B cell (primary cell): ENCODE measurements at regions not wholly inside any gene's neighbourhood (a gene's known extent, or its start where the extent isn't known, plus 50 kb on each side); places are given as distances from the start of the nearest gene placed in this dataset.

Experiments
- ATAC-seq: fragments of 200-7000 bp; cut with Tn5 transposase; one replicate; pipeline ENCODE4 v1.10.0; 2021; ENCODE audit warnings: low read depth, mild to moderate bottlenecking, moderate number of reproducible peaks, moderate library complexity
- CTCF ChIA-PET: fragments of 350-600 bp; sonication (Branson Sonifier 250); formaldehyde crosslinking; loops from one replicate; lab custom pipeline; 2021; ENCODE audit warnings: antibody characterized with exemption, inconsistent platforms; lab: Charles Lee
- POLR2A ChIA-PET: fragments of 350-600 bp; sonication (Branson Sonifier 250); formaldehyde crosslinking; loops from one replicate; lab custom pipeline; 2021; ENCODE audit warnings: antibody characterized with exemption; lab: Charles Lee
- DNase-seq: peaks from one replicate; pipeline ENCODE4 v3.0.0; 2013
- H2AFZ ChIP-seq: 2 replicates; pipeline ENCODE4 v1.6.1; 2012; ENCODE audit warnings: mild to moderate bottlenecking, low read depth, low read length; ENCODE audit not compliant: insufficient read depth, poor library complexity, severe bottlenecking
- H3K27ac ChIP-seq, 2 donors: 1 replicate in 1 of 2; 2 replicates in 1 of 2; pipeline ENCODE4 v1.5.1; 2012 to 2013; ENCODE audit warnings: low read length in 2 of 2, mild to moderate bottlenecking in 2 of 2, moderate library complexity in 1 of 2
- H3K27me3 ChIP-seq, 4 experiments: fragments of 200-600 bp in 1 of 4; sonication (generic) in 1 of 4; replicated peaks in 1 of 4; 1 replicate in 2 of 4; 2 replicates in 2 of 4; pipeline versions ENCODE4 v1.6.1 to v1.7.0; 2013 to 2016; ENCODE audit warnings: low read length in 3 of 4, mild to moderate bottlenecking in 2 of 4, mixed read lengths in 1 of 4, moderate library complexity in 1 of 4; ENCODE audit not compliant: insufficient read depth in 4 of 4, control insufficient read depth in 3 of 4; ENCODE audit errors: control extremely low read depth in 1 of 4
- H3K36me3 ChIP-seq, 2 experiments: replicated peaks in 1 of 2; 1 replicate in 1 of 2; 2 replicates in 1 of 2; pipeline versions ENCODE4 v1.6.1 to v1.7.1; 2013; ENCODE audit warnings: low read length in 1 of 2; ENCODE audit not compliant: insufficient read depth in 2 of 2, control insufficient read depth in 1 of 2; ENCODE audit errors: control extremely low read depth in 1 of 2, extremely low read depth in 1 of 2
- H3K4me1 ChIP-seq, 2 donors: fragments of 200-600 bp in 1 of 2; sonication (generic) in 1 of 2; 1 replicate in 1 of 2; 2 replicates in 1 of 2; pipeline versions ENCODE4 v1.5.1 to v1.6.1; 2013 to 2017; ENCODE audit warnings: low read length in 2 of 2; ENCODE audit not compliant: control insufficient read depth in 2 of 2, insufficient read depth in 2 of 2
- H3K4me2 ChIP-seq: replicated peaks from 2 replicates; pipeline ENCODE3; 2012; ENCODE audit warnings: mild to moderate bottlenecking, low read depth, low read length; ENCODE audit not compliant: poor library complexity, severe bottlenecking
- H3K4me3 ChIP-seq, 5 experiments: fragments of 200-600 bp in 1 of 5; sonication (generic) in 1 of 5; 1 replicate in 3 of 5; 2 replicates in 2 of 5; pipeline versions ENCODE4 v1.5.1 to v1.7.0; 2011 to 2016; ENCODE audit warnings: low read length in 4 of 5, mild to moderate bottlenecking in 4 of 5, low read depth in 2 of 5, control low read depth in 1 of 5, moderate library complexity in 1 of 5; ENCODE audit not compliant: insufficient read depth in 1 of 5; ENCODE audit errors: control extremely low read depth in 1 of 5, extremely low read depth in 1 of 5
- H3K79me2 ChIP-seq: fragments of 200-600 bp; sonication (generic); one replicate; pipeline ENCODE4 v1.6.0; 2016; ENCODE audit warnings: low read length; ENCODE audit not compliant: control insufficient read depth, insufficient read depth
- H3K9ac ChIP-seq: fragments of 200-600 bp; sonication (generic); 2 replicates; pipeline ENCODE4 v1.6.1; 2017; ENCODE audit warnings: mild to moderate bottlenecking, low read length, moderate library complexity
- H3K9me3 ChIP-seq, 3 donors: one replicate each; pipeline versions ENCODE4 v1.6.1 to v1.7.1; 2013; ENCODE audit warnings: low read length in 2 of 3; ENCODE audit not compliant: control insufficient read depth in 2 of 3, insufficient read depth in 1 of 3; ENCODE audit errors: control extremely low read depth in 1 of 3
- H4K20me1 ChIP-seq: 2 replicates; pipeline ENCODE4 v1.6.0; 2012; ENCODE audit warnings: mild to moderate bottlenecking, low read length; ENCODE audit not compliant: insufficient read depth, control insufficient read depth, poor library complexity, severe bottlenecking
- H3K27ac Mint-ChIP-seq: one replicate; pipeline ENCODE4 v1.8.0; 2021; ENCODE audit warnings: mixed read lengths
- H3K27me3 Mint-ChIP-seq: one replicate; pipeline ENCODE4 v1.8.0; 2021; ENCODE audit warnings: mixed read lengths
- H3K4me1 Mint-ChIP-seq: one replicate; pipeline ENCODE4 v1.8.0; 2021; ENCODE audit warnings: mixed read lengths
- H3K4me3 Mint-ChIP-seq: one replicate; pipeline ENCODE4 v1.8.0; 2021; ENCODE audit warnings: mixed read lengths
- H3K9me3 Mint-ChIP-seq: one replicate; pipeline ENCODE4 v1.8.0; 2022; ENCODE audit warnings: mixed read lengths; ENCODE audit not compliant: insufficient read depth
- CTCF ChIP-seq: fragments of 200-600 bp; IDR thresholded peaks from one replicate; pipeline ENCODE4 v1.8.0; 2022; ENCODE audit warnings: antibody characterized with exemption, mild to moderate bottlenecking
- EZH2 ChIP-seq: IDR thresholded peaks from 2 replicates; pipeline ENCODE4 v1.6.1; 2012; ENCODE audit warnings: borderline replicate concordance, low read depth, mild to moderate bottlenecking, moderate library complexity, low read length; ENCODE audit not compliant: insufficient read depth, poor library complexity, severe bottlenecking
- WGBS: methylation state at CpG from one replicate; pipeline ENCODE4 v1.1.5; 2013; ENCODE audit warnings: missing lambda C conversion rate; ENCODE audit not compliant: insufficient coverage; 5-methylcytosine and 5-hydroxymethylcytosine counted together
- intact Hi-C: fragments of 100-400 bp; cut with micrococcal nuclease; formaldehyde crosslinking; loops from one replicate; pipeline ENCODE4 v1.10.0; 2022

- DNase-seq (no peak), ATAC-seq (no peak)
- ChIA-PET CTCF (no interaction called here), POLR2A (no interaction called here)
- no peaks in the 10 kb centered on the region for H4K20me1 ChIP-seq
- TF ChIP-seq EZH2 (no peak), CTCF (no peak)
- Mint-ChIP-seq H3K27ac (no peak overlapping the region), H3K27me3 (no peaks in the 10 kb centered on the region), H3K4me3 (no peak overlapping the region), H3K4me1 (no peaks in the 10 kb centered on the region), H3K9me3 (peaks cover 4% of the 10 kb centered on the region)
- no peaks in the 10 kb centered on the region for H3K4me1 ChIP-seq
- no peaks in the 10 kb centered on the region for H3K36me3 ChIP-seq
- H3K27ac ChIP-seq: no peak overlapping the region
- peaks cover 0 to 6% (median 3%) of the 10 kb centered on the region in 3 donors for H3K9me3 ChIP-seq
- H3K4me2 ChIP-seq: no peak overlapping the region
- no peak overlapping the region for H2AFZ ChIP-seq
- no peak overlapping the region for H3K9ac ChIP-seq
- intact Hi-C loops: no loop called here
- no peaks in the 10 kb centered on the region for H3K79me2 ChIP-seq
- no peaks in the 10 kb centered on the region for H3K27me3 ChIP-seq
- H3K4me3 ChIP-seq: no peak overlapping the region
These were observed 166.6 kb upstream of the HNMT start for GRCh38 chr2:137797641-137798040.

GRCh38 chr2:137799600-137799999 lies 164.7 kb upstream of the HNMT start:
- no peaks in the 10 kb centered on the region for H3K36me3 ChIP-seq
- H3K79me2 ChIP-seq: no peaks in the 10 kb centered on the region
- WGBS: 93% methylated on average over 4 of the region's 5 CpGs
- ChIA-PET CTCF (no interaction called here), POLR2A (no interaction called here)
- no peak overlapping the region for H2AFZ ChIP-seq
- TF ChIP-seq EZH2 (no peak), CTCF (no peak)
- H3K4me3 Mint-ChIP-seq: no peak overlapping the region
- no peak overlapping the region for H3K4me2 ChIP-seq
- H3K27ac Mint-ChIP-seq: no peak overlapping the region
- DNase-seq (no peak), ATAC-seq (no peak)
- H3K4me1 ChIP-seq: no peaks in the 10 kb centered on the region
- peaks cover 4% of the 10 kb centered on the region for H3K9me3 Mint-ChIP-seq
- H3K4me1 Mint-ChIP-seq: no peaks in the 10 kb centered on the region
- intact Hi-C loops: no loop called here
- no peak overlapping the region for H3K27ac ChIP-seq
- H3K9me3 ChIP-seq: peaks cover 0 to 6% (median 2%) of the 10 kb centered on the region in 3 donors
- H3K27me3 ChIP-seq: no peaks in the 10 kb centered on the region
- no peaks in the 10 kb centered on the region for H3K27me3 Mint-ChIP-seq
- no peak overlapping the region for H3K9ac ChIP-seq
- H4K20me1 ChIP-seq: no peaks in the 10 kb centered on the region
- H3K4me3 ChIP-seq: no peak overlapping the region
